Ascending aorta (tissue), 2 donors: ENCODE measurements at regions not wholly inside any gene's neighbourhood (a gene's known extent, or its start where the extent isn't known, plus 50 kb on each side); places are given as distances from the start of the nearest gene placed in this dataset.

ENCODE experiments used
- DNase-seq, 2 donors: peaks; one replicate each; pipeline ENCODE4 v3.0.0-alpha.2; 2019; ENCODE audit warnings: low spot score in 2 of 2
- H3K27ac ChIP-seq, 2 donors: fragments of 200-600 bp; sonication (generic); one replicate each; pipeline ENCODE4 v1.5.1; 2016 to 2017; ENCODE audit warnings: mild to moderate bottlenecking in 1 of 2
- H3K27me3 ChIP-seq: fragments of 200-600 bp; sonication (generic); one replicate; pipeline ENCODE4 v1.5.1; 2017
- H3K36me3 ChIP-seq, 2 donors: fragments of 200-600 bp; sonication (generic); one replicate each; pipeline ENCODE4 v1.5.1; 2016
- H3K4me1 ChIP-seq, 2 donors: fragments of 200-600 bp; sonication (generic); one replicate each; pipeline ENCODE4 v1.5.1; 2016 to 2017; ENCODE audit warnings: mild to moderate bottlenecking in 1 of 2
- H3K4me3 ChIP-seq, 2 donors: fragments of 200-600 bp; sonication (generic); one replicate each; pipeline ENCODE4 v1.5.1; 2016 to 2017; ENCODE audit warnings: mild to moderate bottlenecking in 1 of 2
- H3K9me3 ChIP-seq, 2 donors: fragments of 200-600 bp; sonication (generic); one replicate each; pipeline ENCODE4 v1.5.1; 2016
- intact Hi-C: fragments of 100-400 bp; cut with DNase I; formaldehyde crosslinking; loops from one replicate; pipeline ENCODE4 v1.15.1; 2023
- TF ChIP-seq, protein P1 (sequence below), 3 experiments: fragments of 200-600 bp in 2 of 3; fragments of 450-650 bp in 1 of 3; sonication (generic) in 2 of 3; IDR thresholded peaks; one replicate each; pipeline ENCODE4 v1.5.1; 2016 to 2019; ENCODE audit warnings: antibody characterized with exemption in 3 of 3, mild to moderate bottlenecking in 1 of 3, moderate library complexity in 1 of 3

- Histone ChIP-seq H3K4me1 (peaks cover 0 to 6% of the 10 kb centered on the region in 2 donors), H3K36me3 (no peaks in the 10 kb centered on the region), H3K27me3 (no peaks in the 10 kb centered on the region), H3K4me3 (no peak overlapping the region), H3K27ac (no peak overlapping the region), H3K9me3 (no peaks in the 10 kb centered on the region)
- intact Hi-C loops = loop anchor here (1.0 to 10.0 kb wide), 6 partner anchors 184 to 1356 kb away; partner anchors contain the start of genes ATP10A and GABRA5
- TF ChIP-seq, protein P1, sequence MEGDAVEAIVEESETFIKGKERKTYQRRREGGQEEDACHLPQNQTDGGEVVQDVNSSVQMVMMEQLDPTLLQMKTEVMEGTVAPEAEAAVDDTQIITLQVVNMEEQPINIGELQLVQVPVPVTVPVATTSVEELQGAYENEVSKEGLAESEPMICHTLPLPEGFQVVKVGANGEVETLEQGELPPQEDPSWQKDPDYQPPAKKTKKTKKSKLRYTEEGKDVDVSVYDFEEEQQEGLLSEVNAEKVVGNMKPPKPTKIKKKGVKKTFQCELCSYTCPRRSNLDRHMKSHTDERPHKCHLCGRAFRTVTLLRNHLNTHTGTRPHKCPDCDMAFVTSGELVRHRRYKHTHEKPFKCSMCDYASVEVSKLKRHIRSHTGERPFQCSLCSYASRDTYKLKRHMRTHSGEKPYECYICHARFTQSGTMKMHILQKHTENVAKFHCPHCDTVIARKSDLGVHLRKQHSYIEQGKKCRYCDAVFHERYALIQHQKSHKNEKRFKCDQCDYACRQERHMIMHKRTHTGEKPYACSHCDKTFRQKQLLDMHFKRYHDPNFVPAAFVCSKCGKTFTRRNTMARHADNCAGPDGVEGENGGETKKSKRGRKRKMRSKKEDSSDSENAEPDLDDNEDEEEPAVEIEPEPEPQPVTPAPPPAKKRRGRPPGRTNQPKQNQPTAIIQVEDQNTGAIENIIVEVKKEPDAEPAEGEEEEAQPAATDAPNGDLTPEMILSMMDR (IDR thresholded peaks at IDR 0.05) = peak; percentile 42 to 86 (median 73)
- DNase-seq = no peak
Observed at GRCh38 chr15:25508369-25509002, 69.7 kb upstream of the UBE3A start.

DNA sequence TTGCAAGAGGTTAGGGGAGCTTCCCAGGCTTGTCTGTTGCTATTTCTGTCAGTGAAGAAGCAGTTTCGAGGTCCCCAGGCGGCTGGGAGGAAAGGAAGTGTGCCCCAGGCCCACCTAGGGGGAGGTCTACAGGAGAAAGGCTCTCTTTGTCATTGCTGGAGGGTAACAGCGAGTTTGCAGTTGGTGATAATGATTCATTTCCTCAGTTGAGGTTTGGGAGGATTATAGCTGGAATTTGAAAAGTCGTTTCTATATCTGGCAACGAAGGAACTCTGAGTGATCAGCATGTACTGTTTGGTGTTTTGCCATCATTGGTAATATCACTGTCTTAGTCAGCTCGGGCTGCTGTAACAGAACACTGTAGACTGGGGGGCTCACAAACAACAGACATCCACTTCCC, 65.5 kb upstream of the UBE3A start:
- intact Hi-C loops = loop anchor here (5.0 to 10.0 kb wide), 2 partner anchors 742 to 1360 kb away; partner anchors contain the start of gene GABRA5
- H3K27ac ChIP-seq = no peak overlapping the region
- no peaks in the 10 kb centered on the region for H3K27me3 ChIP-seq
- H3K4me1 ChIP-seq = peaks cover 0 to 5% of the 10 kb centered on the region in 2 donors
- no peak for DNase-seq
- TF ChIP-seq, protein P1 (IDR thresholded peaks at IDR 0.05) = no peak
- no peaks in the 10 kb centered on the region for H3K36me3 ChIP-seq
- no peak overlapping the region for H3K4me3 ChIP-seq
- no peaks in the 10 kb centered on the region for H3K9me3 ChIP-seq

GRCh38 chr15:25501828-25502446, 63.1 kb upstream of the UBE3A start:
- TF ChIP-seq, protein P1 (IDR thresholded peaks at IDR 0.05) = peak; percentile 43 to 73 (median 68)
- peak overlapping the region in 1 of 2 donors; percentile 40 for H3K4me3 ChIP-seq
- no peaks in the 10 kb centered on the region for H3K36me3 ChIP-seq
- H3K27me3 ChIP-seq = no peaks in the 10 kb centered on the region
- intact Hi-C loops = loop anchor here (5.0 to 10.0 kb wide), 2 partner anchors 740 to 1363 kb away; partner anchors contain the start of gene GABRA5
- H3K4me1 ChIP-seq = peaks cover 0 to 3% of the 10 kb centered on the region in 2 donors
- no peak overlapping the region for H3K27ac ChIP-seq
- H3K9me3 ChIP-seq = no peaks in the 10 kb centered on the region
- no peak for DNase-seq

- intact Hi-C loops = no loop called here
- Histone ChIP-seq H3K36me3 (no peaks in the 10 kb centered on the region), H3K4me1 (peaks cover 0 to 3% of the 10 kb centered on the region in 2 donors), H3K27ac (no peak overlapping the region), H3K4me3 (no peak overlapping the region), H3K9me3 (no peaks in the 10 kb centered on the region), H3K27me3 (no peaks in the 10 kb centered on the region)
- no peak for DNase-seq
- TF ChIP-seq, protein P1 (IDR thresholded peaks at IDR 0.05) = no peak
Observed at GRCh38 chr15:25498835-25499234, 60.0 kb upstream of the UBE3A start.

DNA sequence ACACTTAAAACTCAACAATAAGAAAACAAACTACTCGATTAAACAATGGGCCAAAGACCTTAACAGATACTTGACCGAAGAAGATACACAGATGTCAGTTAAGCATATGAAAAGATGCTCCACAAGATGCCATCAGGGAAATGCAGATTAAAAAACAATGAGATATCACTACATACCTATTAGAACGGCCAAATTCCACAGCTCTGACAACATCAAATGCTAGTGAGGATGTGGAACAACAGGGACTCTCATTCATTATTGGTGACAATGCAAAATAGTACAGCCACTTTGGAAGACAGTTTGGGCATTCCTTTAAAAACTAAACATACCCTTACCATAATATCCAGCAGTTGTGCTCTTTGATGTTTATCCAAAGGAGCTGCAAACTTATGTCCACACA, 59.1 kb upstream of the UBE3A start:
- no peak overlapping the region for H3K4me3 ChIP-seq
- TF ChIP-seq, protein P1 (IDR thresholded peaks at IDR 0.05) = no peak
- no peaks in the 10 kb centered on the region for H3K27me3 ChIP-seq
- DNase-seq = no peak
- intact Hi-C loops = no loop called here
- H3K4me1 ChIP-seq = peaks cover 0 to 3% of the 10 kb centered on the region in 2 donors
- H3K27ac ChIP-seq = no peak overlapping the region
- H3K9me3 ChIP-seq = peaks cover 0 to 3% of the 10 kb centered on the region in 2 donors
- H3K36me3 ChIP-seq = no peaks in the 10 kb centered on the region
